ENCODE measurements at regions not wholly inside any gene's neighbourhood (a gene's known extent, or its start where the extent isn't known, plus 50 kb on each side); places are given as distances from the start of the nearest gene placed in this dataset.
"Not testable (repeated sequence)": the region's sequence is repeated elsewhere in the genome, so short reads cannot be mapped to it uniquely, and the experiment has no call there.

GRCh38 chr6:112401083-112401482, 54.0 kb downstream of the RFPL4B start:
- no peak for DNase-seq
- intact Hi-C loops (cut with DNase I, micrococcal nuclease): no loop called here
- ATAC-seq: no peak

DNA sequence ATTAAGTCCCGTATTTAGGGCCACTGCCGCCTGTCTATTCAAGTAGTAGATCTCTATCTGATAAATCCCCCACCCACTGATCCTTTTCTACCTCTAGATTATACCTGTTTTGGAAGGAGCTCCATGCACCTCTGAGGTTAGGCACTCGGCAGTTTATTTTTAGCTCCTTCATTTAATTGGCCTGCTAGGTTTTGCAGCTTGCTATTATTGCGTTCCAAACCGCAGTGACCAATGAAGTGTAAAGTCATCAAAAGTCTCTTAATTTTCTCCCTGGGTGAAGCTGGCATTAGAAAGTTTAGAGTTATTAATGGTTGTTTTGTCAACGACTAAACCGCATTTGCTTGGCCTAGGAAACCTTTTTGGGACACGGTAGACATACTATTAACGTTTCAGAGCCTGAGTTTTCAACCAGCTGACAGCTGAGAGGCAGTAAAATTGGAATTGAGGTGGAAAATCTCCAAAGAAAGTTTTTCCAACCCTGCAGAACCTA, 60.0 kb downstream of the RFPL4B start:
- DNase-seq (no peak), ATAC-seq (no peak)
- intact Hi-C loops (cut with DNase I, micrococcal nuclease): no loop called here

- no peak for ATAC-seq
- DNase-seq: no peak
- intact Hi-C loops (cut with DNase I, micrococcal nuclease): no loop called here
Observed at GRCh38 chr6:112408522-112408921, 61.4 kb downstream of the RFPL4B start.

DNA sequence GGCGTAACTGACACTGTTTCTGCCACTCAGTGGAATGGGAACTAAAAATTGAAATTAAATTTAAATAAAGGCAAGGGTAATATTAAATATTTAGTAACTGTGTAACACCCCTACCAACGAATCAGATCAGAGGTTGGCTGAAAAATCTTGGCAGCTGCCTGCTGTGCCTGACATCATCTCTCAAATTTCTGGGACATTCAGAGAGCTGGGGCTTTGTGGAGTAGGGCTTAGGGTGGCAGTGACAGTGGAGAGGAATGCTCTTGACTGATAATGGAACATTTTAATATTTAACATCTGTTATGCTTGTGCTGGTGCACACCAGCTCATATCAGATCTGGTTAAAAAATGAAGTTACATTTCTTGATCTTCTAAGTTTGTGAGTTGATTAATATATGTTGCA, 62.2 kb downstream of the RFPL4B start:
- DNase-seq: no peak
- intact Hi-C loops (cut with DNase I, micrococcal nuclease): no loop called here
- no peak for ATAC-seq

DNA sequence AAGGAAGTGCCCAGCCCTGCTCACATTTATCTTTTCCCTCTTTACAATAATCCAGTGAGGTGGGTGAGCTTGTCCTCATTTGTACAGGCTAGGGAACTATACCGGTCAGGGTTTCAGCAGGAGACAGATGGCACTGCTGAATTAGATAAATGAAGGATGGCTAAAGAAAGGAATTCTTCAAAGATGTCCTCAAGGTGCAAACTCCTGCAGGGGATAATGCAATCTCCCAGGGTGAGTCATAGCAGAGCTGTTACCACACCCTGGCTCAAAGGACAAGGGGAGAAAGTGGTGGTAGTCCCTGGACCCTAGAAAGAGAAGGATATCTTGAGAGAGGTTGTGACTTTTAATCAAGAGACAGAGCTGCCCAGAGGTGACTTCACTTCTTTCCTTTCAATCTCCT, 66.7 kb downstream of the RFPL4B start:
- intact Hi-C loops (cut with DNase I, micrococcal nuclease): no loop called here
- DNase-seq (no peak), ATAC-seq (no peak)

DNA sequence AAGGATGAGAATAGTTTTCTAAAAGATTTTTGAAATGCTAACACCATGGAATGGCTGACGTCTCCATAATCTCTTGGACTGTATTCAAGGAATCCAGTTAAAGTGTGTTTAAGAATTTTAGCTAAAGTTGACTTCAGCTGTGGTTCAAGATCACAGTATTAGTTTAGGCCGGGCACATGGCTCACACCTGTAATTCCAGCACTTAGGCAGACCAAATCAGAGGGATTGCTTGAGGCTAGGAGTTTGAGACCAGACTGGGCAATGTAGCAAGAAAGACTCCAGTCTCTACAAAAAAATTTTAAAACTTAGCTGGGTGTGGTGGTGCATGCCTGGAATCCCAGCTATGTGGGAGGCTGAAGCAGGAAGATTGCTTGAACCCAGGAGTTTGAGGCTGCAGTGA, 68.2 kb downstream of the RFPL4B start:
- ATAC-seq (no peak), DNase-seq (no peak)
- intact Hi-C loops (cut with DNase I, micrococcal nuclease): no loop called here

DNA sequence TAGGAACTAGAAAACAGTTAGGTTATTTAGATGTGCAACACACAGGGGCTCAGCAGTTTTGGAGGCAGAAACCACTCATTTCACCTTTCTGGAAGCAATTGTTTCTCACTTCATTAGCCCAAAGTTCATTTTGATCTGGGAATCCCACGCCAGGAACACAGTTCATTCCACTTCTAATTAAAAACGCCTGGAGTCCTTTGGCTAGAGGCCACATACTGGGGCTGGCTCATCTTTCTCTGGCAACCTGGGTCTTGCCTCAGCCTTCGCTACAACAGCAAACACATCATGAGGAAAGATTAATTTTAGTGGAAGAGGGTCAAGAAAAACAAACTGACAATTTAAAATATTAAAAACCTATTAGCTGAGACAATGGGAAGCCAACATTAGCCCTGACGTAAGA, 69.7 kb downstream of the RFPL4B start:
- intact Hi-C loops (cut with DNase I, micrococcal nuclease): no loop called here
- DNase-seq (no peak), ATAC-seq (no peak)

GRCh38 chr6:112427011-112427410, 79.9 kb downstream of the RFPL4B start:
- ATAC-seq; intact Hi-C loops (cut with DNase I, micrococcal nuclease): not testable (repeated sequence)

DNA sequence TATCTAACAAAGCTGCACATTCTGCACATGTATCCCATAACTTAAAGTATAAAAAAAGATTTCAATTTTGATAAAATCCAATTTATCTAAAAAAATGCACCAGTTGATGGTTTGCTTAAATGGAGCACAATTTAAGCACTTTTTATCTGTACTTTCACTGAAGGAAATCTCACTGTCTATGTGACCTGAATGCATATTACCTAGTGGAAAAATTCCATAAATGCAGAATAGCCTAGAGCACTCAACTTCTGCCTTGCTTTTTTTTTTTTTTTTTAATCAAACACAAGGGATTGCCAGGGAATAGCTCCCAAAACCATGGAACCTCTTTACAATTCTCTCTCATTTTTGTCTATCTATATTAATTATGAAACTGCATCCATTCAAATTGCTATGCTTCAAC, 80.4 kb downstream of the RFPL4B start:
- no peak for DNase-seq
- intact Hi-C loops (cut with DNase I, micrococcal nuclease): no loop called here
- no peak for ATAC-seq

More at GRCh38 chr6:112427011-112427410, 79.9 kb downstream of the RFPL4B start:
- not testable (repeated sequence) for DNase-seq

- ATAC-seq: no peak
- intact Hi-C loops (cut with DNase I, micrococcal nuclease): no loop called here
- no peak for DNase-seq
Observed at GRCh38 chr6:112428477-112428876, 81.3 kb downstream of the RFPL4B start.

GRCh38 chr6:112429226-112429625, 82.1 kb downstream of the RFPL4B start:
- ATAC-seq (no peak), DNase-seq (no peak)
- intact Hi-C loops (cut with DNase I, micrococcal nuclease): no loop called here

DNA sequence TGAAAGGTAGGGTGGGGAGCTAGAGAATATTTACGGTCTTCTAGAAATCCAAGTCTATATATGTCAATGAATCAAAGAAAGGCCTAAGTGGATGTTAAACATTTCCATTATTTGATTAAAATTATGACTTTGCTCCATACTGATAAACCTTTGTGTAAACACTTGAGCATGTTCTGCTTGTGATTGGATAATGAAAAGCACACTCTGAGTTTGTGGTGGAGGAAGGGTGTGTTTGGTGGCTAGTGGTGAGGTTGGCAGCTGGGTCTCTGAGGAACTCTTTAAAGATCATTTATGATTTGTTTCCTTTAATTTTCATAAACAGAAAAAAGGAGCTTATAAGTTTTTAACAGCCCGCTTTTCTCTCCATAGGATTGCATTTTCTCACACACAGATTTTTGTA, 84.7 kb downstream of the RFPL4B start:
- ATAC-seq: no peak

GRCh38 chr6:112432853-112433252, 85.7 kb downstream of the RFPL4B start:
- ATAC-seq: no peak
- DNase-seq: no peak
- intact Hi-C loops (cut with DNase I, micrococcal nuclease): no loop called here

More for the DNA sequence above, 84.7 kb downstream of the RFPL4B start:
- intact Hi-C loops (cut with DNase I, micrococcal nuclease): no loop called here
- DNase-seq: no peak

- DNase-seq (no peak), ATAC-seq (no peak)
- intact Hi-C loops (cut with DNase I, micrococcal nuclease): no loop called here
Observed at GRCh38 chr6:112433457-112433856, 86.3 kb downstream of the RFPL4B start.

- ATAC-seq (no peak), DNase-seq (no peak)
- intact Hi-C loops (cut with DNase I, micrococcal nuclease): no loop called here
Observed at GRCh38 chr6:112434896-112435435, 87.8 kb downstream of the RFPL4B start.

GRCh38 chr6:112437058-112437457, 89.9 kb downstream of the RFPL4B start:
- DNase-seq (no peak), ATAC-seq (no peak)
- intact Hi-C loops (cut with DNase I, micrococcal nuclease): no loop called here

DNA sequence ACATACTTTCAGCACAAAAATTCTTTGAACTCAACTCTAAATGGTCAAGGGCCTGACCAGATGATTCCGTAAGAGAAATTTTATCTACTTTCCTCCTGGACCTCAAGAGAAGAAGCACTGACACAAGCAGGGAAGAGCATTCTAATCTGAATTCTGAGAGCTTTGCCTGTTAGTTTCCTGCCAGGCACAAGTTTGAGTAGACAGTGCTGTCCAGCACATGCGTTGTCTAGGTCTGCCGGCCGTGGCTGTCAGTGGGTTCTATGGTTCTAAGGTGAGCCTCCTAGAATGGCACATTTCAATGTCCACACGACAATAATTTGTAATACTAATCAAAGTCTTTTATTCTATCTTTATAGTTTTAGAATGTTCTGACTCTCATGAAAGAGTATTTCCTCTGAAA, 91.9 kb downstream of the RFPL4B start:
- no peak for DNase-seq
- ATAC-seq: no peak
- intact Hi-C loops (cut with DNase I, micrococcal nuclease): no loop called here

DNA sequence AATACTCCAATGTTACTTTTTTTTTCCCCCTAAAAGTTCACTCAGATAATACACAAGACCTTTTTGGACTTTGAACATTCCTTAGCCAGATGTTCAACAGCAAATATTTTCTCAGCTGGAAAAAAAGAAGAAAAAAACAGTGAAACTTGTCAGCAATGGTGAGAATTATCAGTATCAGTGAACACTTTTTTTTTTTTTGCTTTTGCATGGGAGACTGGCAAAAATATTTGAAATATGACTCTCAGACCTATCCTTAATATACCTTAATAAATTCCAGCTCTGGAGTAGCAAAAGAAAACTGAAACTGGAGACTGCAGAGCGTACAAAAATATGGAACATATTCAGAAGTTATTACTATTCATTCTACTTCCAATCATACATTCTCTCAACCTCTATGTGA, 92.3 kb downstream of the RFPL4B start:
- intact Hi-C loops (cut with DNase I, micrococcal nuclease): no loop called here
- ATAC-seq (no peak), DNase-seq (no peak)

- ATAC-seq (no peak), DNase-seq (no peak)
- intact Hi-C loops (cut with DNase I, micrococcal nuclease): no loop called here
Observed at GRCh38 chr6:112441607-112442006, 94.5 kb downstream of the RFPL4B start.

GRCh38 chr6:112443179-112444065, 96.3 kb downstream of the RFPL4B start:
- intact Hi-C loops (cut with DNase I, micrococcal nuclease): no loop called here
- DNase-seq (peak in 1 of 2 donors; percentile 9), ATAC-seq (no peak)
